ENCODE measurements at regions not wholly inside any gene's neighbourhood (a gene's known extent, or its start where the extent isn't known, plus 50 kb on each side); places are given as distances from the start of the nearest gene placed in this dataset.

GRCh38 chr2:425243-425642, 137.4 kb upstream of the ALKAL2 start:
- no peak for DNase-seq

GRCh38 chr2:424306-425171, 136.6 kb upstream of the ALKAL2 start:
- DNase-seq = no peak

GRCh38 chr2:423479-423878, 135.6 kb upstream of the ALKAL2 start:
- no peak for DNase-seq

- DNase-seq = no peak
Measured at GRCh38 chr2:422676-423435, 135.0 kb upstream of the ALKAL2 start.

GRCh38 chr2:421406-421805, 133.5 kb upstream of the ALKAL2 start:
- DNase-seq = no peak

GRCh38 chr2:419687-420317, 131.9 kb upstream of the ALKAL2 start:
- no peak for DNase-seq

- DNase-seq = no peak
Measured at GRCh38 chr2:417662-418061, 129.8 kb upstream of the ALKAL2 start.

GRCh38 chr2:417006-417405, 129.1 kb upstream of the ALKAL2 start:
- DNase-seq = no peak

- DNase-seq = no peak
Measured at GRCh38 chr2:415986-416610, 128.2 kb upstream of the ALKAL2 start.

- DNase-seq = no peak
Measured at GRCh38 chr2:409523-409922, 121.6 kb upstream of the ALKAL2 start.

- no peak for DNase-seq
Measured at GRCh38 chr2:407630-408029, 119.7 kb upstream of the ALKAL2 start.

GRCh38 chr2:406876-407275, 119.0 kb upstream of the ALKAL2 start:
- no peak for DNase-seq

GRCh38 chr2:406231-406630, 118.3 kb upstream of the ALKAL2 start:
- DNase-seq = no peak

- DNase-seq = no peak
Measured at GRCh38 chr2:404581-404980, 116.7 kb upstream of the ALKAL2 start.

GRCh38 chr2:403682-404081, 115.8 kb upstream of the ALKAL2 start:
- DNase-seq = no peak

GRCh38 chr2:402721-403120, 114.8 kb upstream of the ALKAL2 start:
- no peak for DNase-seq

GRCh38 chr2:402206-402605, 114.3 kb upstream of the ALKAL2 start:
- DNase-seq = no peak

- DNase-seq = no peak
Measured at GRCh38 chr2:401019-401679, 113.3 kb upstream of the ALKAL2 start.

GRCh38 chr2:397926-398325, 110.0 kb upstream of the ALKAL2 start:
- no peak for DNase-seq

- DNase-seq = no peak
Measured at GRCh38 chr2:397521-397920, 109.6 kb upstream of the ALKAL2 start.

GRCh38 chr2:396903-397302, 109.0 kb upstream of the ALKAL2 start:
- DNase-seq = no peak

- DNase-seq = no peak
Measured at GRCh38 chr2:395886-396285, 108.0 kb upstream of the ALKAL2 start.

Measured in activated CD4-positive, alpha-beta T cell treated with anti-CD3 and anti-CD28 coated beads for 4 hours (primary cell).